ENCODE measurements at regions not wholly inside any gene's neighbourhood (a gene's known extent, or its start where the extent isn't known, plus 50 kb on each side); places are given as distances from the start of the nearest gene placed in this dataset.

- H3K9me3 ChIP-seq = peaks cover 3% of the 10 kb centered on the region
- no peak overlapping the region for H3K4me3 ChIP-seq
- H3K4me1 ChIP-seq (ENCODE audit: low read depth) = no peaks in the 10 kb centered on the region
- no peak for TF ChIP-seq CTCF (IDR thresholded peaks at IDR 0.05)
- DNase-seq = no peak
- no peaks in the 10 kb centered on the region for H3K36me3 ChIP-seq (ENCODE audit: low read depth)
- intact Hi-C loops (cut with DNase I, micrococcal nuclease) = no loop called here
- no peak for ATAC-seq
Observed at GRCh38 chr6:5937936-5938706, 68.6 kb downstream of the NRN1 start.

GRCh38 chr6:5937169-5937909 is 69.4 kb downstream of the NRN1 start:
- H3K4me3 ChIP-seq = no peak overlapping the region
- no peaks in the 10 kb centered on the region for H3K36me3 ChIP-seq (ENCODE audit: low read depth)
- DNase-seq = no peak
- intact Hi-C loops (cut with DNase I, micrococcal nuclease) = no loop called here
- no peak for ATAC-seq
- H3K9me3 ChIP-seq = no peaks in the 10 kb centered on the region
- TF ChIP-seq CTCF (IDR thresholded peaks at IDR 0.05) = no peak
- H3K4me1 ChIP-seq (ENCODE audit: low read depth) = no peaks in the 10 kb centered on the region

GRCh38 chr6:5936631-5937030 is 70.1 kb downstream of the NRN1 start:
- intact Hi-C loops (cut with DNase I, micrococcal nuclease) = no loop called here
- Histone ChIP-seq H3K9me3 (no peaks in the 10 kb centered on the region), H3K36me3 (ENCODE audit: low read depth) (no peaks in the 10 kb centered on the region), H3K4me3 (no peak overlapping the region), H3K4me1 (ENCODE audit: low read depth) (no peaks in the 10 kb centered on the region)
- DNase-seq = no peak
- ATAC-seq = no peak
- no peak for TF ChIP-seq CTCF (IDR thresholded peaks at IDR 0.05)

- DNase-seq (no peak), ATAC-seq (no peak)
- Histone ChIP-seq H3K4me3 (no peak overlapping the region), H3K9me3 (no peaks in the 10 kb centered on the region), H3K4me1 (ENCODE audit: low read depth) (no peaks in the 10 kb centered on the region), H3K36me3 (ENCODE audit: low read depth) (no peaks in the 10 kb centered on the region)
- TF ChIP-seq CTCF (IDR thresholded peaks at IDR 0.05) = no peak
- intact Hi-C loops (cut with DNase I, micrococcal nuclease) = no loop called here
Observed at GRCh38 chr6:5936140-5936539, 70.6 kb downstream of the NRN1 start.

- Histone ChIP-seq H3K4me1 (ENCODE audit: low read depth) (no peaks in the 10 kb centered on the region), H3K36me3 (ENCODE audit: low read depth) (no peaks in the 10 kb centered on the region), H3K4me3 (no peak overlapping the region), H3K9me3 (no peaks in the 10 kb centered on the region)
- intact Hi-C loops (cut with DNase I, micrococcal nuclease) = no loop called here
- no peak for TF ChIP-seq CTCF (IDR thresholded peaks at IDR 0.05)
- DNase-seq (no peak), ATAC-seq (no peak)
Observed at GRCh38 chr6:5930968-5931367, 75.8 kb downstream of the NRN1 start.

All from mucosa of descending colon (tissue), 3 donors.